ENCODE measurements at regions not wholly inside any gene's neighbourhood (a gene's known extent, or its start where the extent isn't known, plus 50 kb on each side); places are given as distances from the start of the nearest gene placed in this dataset.

DNA sequence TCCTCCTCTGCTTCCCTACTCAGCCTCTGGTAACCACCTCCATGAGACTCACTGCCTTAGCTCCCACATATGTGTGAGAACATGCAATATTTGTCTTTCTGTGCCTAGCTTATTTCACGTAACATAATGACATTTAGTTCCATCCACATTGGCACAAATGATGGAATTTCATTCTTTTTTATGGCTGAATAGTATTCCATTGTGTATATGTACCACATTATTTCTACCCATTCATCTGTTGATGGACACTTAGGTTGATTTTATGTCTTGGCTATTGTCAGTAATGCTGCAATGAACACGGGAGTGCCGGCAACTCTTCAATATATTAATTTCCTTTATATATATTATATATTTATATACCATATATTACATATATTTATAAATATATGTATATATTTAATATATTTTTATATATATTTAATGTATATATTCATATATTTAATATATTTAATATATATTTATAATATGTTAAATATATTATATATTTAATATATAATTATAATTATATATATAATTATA, 1046.9 kb downstream of the DNAJB9 start:
- TF ChIP-seq POLR2A (IDR thresholded peaks at IDR 0.05) (no peak), CTCF (IDR thresholded peaks at IDR 0.05 in 4 of 5, conservative IDR thresholded peaks at IDR 0.05 in 1 of 5) (no peak)
